ENCODE measurements at regions not wholly inside any gene's neighbourhood (a gene's known extent, or its start where the extent isn't known, plus 50 kb on each side); places are given as distances from the start of the nearest gene placed in this dataset.
"Not testable (repeated sequence)": the region's sequence is repeated elsewhere in the genome, so short reads cannot be mapped to it uniquely, and the experiment has no call there.

DNA sequence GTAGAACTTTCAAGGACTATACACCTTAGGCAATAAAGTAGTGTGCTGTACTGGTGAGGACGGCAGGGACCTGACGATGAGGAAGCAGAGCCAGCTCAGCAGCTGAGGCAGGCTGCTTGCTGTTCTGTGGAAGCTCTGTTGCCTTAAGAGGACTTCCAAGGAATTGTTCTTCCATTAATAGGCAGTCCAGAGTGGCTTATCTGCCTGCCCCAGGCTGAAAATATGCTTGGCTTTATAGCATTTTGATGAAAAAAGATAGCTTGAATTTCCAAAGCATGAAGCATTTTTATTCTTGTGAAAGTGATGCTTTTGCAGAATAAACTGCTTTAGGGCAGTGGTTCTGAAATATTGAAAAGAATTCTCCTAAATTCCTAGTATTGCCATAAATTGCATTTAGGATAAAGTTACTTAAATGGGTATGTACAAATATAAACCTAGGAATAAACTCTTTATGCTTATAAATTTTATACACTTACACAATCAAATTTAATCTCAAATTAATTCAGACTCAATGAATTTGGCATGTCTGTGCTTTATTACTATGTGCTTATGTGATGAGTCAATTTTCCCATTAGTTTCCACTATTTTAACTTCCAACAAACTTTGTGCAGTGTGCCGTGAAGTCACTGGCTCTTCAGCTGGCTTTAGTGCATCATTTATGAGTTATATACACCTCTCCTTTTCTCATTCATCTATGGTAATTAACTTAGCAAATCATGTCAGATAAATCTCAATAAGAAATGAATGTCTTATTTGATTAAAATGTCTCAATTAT, 231.0 kb upstream of the RASGRP1 start:
- H3K4me3 ChIP-seq (ENCODE audit: low read depth, low read length) = no peak overlapping the region
- no peaks in the 10 kb centered on the region for H3K36me3 ChIP-seq (ENCODE audit: control insufficient read depth, insufficient read depth, low read length)
- no peaks in the 10 kb centered on the region for H3K27me3 ChIP-seq (ENCODE audit: control insufficient read depth, insufficient read depth, low read length)
- TF ChIP-seq, protein P1, sequence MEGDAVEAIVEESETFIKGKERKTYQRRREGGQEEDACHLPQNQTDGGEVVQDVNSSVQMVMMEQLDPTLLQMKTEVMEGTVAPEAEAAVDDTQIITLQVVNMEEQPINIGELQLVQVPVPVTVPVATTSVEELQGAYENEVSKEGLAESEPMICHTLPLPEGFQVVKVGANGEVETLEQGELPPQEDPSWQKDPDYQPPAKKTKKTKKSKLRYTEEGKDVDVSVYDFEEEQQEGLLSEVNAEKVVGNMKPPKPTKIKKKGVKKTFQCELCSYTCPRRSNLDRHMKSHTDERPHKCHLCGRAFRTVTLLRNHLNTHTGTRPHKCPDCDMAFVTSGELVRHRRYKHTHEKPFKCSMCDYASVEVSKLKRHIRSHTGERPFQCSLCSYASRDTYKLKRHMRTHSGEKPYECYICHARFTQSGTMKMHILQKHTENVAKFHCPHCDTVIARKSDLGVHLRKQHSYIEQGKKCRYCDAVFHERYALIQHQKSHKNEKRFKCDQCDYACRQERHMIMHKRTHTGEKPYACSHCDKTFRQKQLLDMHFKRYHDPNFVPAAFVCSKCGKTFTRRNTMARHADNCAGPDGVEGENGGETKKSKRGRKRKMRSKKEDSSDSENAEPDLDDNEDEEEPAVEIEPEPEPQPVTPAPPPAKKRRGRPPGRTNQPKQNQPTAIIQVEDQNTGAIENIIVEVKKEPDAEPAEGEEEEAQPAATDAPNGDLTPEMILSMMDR (IDR thresholded peaks at IDR 0.05; ENCODE audit: insufficient read depth, low read length, poor library complexity, severe bottlenecking) = no peak
- no peak for DNase-seq (ENCODE audit: low read depth)

DNA sequence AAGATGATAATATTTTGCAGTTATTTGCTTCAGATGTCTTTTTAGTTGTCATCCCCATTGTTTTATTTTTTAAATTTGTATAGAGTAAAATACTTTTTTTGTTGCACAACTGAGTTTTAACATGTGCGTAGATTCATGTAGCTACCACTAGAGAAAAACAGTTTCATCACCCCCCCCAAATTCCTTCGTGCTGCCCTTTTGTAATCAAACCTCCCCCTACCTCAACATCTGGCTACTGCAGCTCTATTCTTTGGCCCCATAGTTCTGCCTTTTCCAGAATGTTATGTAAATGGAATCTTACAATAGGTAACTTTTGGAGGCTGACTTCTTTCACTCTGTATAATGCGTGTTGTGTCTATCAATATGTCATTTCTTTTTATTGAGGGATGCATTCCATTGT, 232.0 kb upstream of the RASGRP1 start:
- no peaks in the 10 kb centered on the region for H3K36me3 ChIP-seq (ENCODE audit: control insufficient read depth, insufficient read depth, low read length)
- H3K27me3 ChIP-seq (ENCODE audit: control insufficient read depth, insufficient read depth, low read length) = no peaks in the 10 kb centered on the region
- TF ChIP-seq, protein P1 (IDR thresholded peaks at IDR 0.05; ENCODE audit: insufficient read depth, low read length, poor library complexity, severe bottlenecking) = no peak
- no peak for DNase-seq (ENCODE audit: low read depth)
- H3K4me3 ChIP-seq (ENCODE audit: low read depth, low read length) = no peak overlapping the region

DNA sequence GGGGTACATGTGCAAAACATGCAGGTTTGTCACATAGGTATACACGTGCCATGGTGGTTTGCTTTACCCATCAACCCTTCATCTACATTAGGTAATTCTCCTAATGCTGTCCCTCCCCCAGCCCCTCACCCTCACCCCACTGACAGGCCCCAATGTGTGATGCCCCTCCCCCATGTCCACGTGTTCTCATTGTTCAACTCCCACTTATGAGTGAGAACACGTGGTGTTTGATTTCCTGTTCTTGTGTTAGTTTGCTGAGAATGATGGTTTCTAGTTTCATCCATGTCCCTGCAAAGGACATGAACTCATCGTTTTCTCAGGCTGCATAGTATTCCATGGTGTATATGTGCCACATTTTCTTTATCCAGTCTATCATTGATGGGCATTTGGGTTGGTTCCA, 232.9 kb upstream of the RASGRP1 start:
- DNase-seq (ENCODE audit: low read depth); H3K36me3 ChIP-seq (ENCODE audit: control insufficient read depth, insufficient read depth, low read length); H3K4me3 ChIP-seq (ENCODE audit: low read depth, low read length); H3K27me3 ChIP-seq (ENCODE audit: control insufficient read depth, insufficient read depth, low read length): not testable (repeated sequence)

DNA sequence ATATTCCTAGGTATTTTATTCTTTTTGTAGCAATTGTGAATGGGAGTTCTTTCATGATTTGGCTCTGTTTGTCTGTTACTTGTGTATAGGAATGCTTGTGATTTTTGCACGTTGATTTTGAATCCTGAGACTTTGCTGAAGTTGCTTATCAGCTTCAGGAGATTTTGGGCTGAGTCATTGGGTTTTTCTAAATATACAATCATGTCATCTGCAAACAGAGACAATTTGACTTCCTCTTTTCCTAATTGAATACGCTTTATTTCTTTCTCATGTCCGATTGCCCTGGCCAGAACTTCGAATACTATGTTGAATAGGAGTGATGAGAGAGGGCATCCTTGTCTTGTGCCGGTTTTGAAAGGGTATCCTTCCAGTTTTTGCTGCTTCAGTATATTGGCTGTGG, 234.6 kb upstream of the RASGRP1 start:
- H3K36me3 ChIP-seq (ENCODE audit: control insufficient read depth, insufficient read depth, low read length); H3K4me3 ChIP-seq (ENCODE audit: low read depth, low read length); DNase-seq (ENCODE audit: low read depth); H3K27me3 ChIP-seq (ENCODE audit: control insufficient read depth, insufficient read depth, low read length): not testable (repeated sequence)

DNA sequence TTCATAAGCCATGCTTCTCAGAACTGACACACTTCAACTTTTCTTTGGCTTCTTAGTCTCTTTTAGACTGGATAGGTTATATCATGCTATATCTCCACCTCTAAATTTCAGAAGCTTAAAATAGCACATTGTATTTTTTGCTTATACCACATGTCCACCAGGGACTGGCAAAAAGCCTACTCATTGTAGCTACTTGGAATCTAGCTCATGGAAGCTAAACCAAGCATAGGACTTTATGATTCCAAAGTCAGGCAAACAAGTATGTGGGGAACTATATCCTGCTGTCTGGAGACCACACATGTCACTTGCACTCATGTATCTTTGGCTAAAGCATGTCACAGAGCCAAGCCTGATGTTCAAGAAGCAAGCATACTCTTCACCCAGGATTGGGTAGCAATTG, 245.0 kb upstream of the RASGRP1 start:
- H3K27me3 ChIP-seq (ENCODE audit: control insufficient read depth, insufficient read depth, low read length) = no peaks in the 10 kb centered on the region
- DNase-seq (ENCODE audit: low read depth) = no peak
- TF ChIP-seq, protein P1 (IDR thresholded peaks at IDR 0.05; ENCODE audit: insufficient read depth, low read length, poor library complexity, severe bottlenecking) = no peak
- H3K36me3 ChIP-seq (ENCODE audit: control insufficient read depth, insufficient read depth, low read length) = no peaks in the 10 kb centered on the region
- H3K4me3 ChIP-seq (ENCODE audit: low read depth, low read length) = no peak overlapping the region

DNA sequence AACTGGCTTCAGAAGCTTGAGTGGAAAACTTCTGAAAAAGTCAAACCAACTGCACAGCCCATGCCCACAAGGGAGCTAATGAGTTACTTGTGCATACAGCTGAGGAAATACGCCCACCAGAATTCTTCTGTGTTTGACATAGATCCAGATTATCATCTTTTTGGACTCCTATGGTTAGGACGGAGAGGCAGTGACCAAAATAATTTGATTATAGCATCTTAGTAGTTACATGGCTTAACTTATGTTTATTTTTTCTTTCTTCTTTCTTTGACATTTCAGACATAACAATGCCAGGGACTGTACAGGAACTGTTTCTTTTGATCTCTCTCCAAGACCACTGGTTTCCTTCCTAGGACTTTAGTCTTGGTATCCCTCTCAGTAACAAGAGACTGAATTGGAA, 246.1 kb upstream of the RASGRP1 start:
- TF ChIP-seq, protein P1 (IDR thresholded peaks at IDR 0.05; ENCODE audit: insufficient read depth, low read length, poor library complexity, severe bottlenecking) = no peak
- no peak overlapping the region for H3K4me3 ChIP-seq (ENCODE audit: low read depth, low read length)
- H3K36me3 ChIP-seq (ENCODE audit: control insufficient read depth, insufficient read depth, low read length) = no peaks in the 10 kb centered on the region
- DNase-seq (ENCODE audit: low read depth) = no peak
- H3K27me3 ChIP-seq (ENCODE audit: control insufficient read depth, insufficient read depth, low read length) = no peaks in the 10 kb centered on the region

DNA sequence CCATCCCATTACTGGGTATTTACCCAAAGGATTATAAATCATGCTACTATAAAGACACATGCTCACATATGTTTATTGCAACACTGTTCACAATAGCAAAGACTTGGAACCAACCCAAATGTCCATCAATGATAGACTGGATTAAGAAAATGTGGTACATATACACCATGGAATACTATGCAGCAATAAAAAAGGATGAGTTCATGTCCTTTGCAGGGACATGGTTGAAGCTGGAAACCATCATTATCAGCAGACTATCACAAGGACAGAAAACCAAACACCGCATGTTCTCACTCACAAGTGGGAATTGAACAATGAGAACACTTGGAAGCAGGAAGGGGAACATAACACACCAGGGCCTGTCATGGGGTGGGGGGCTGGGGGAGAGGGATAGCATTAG, 249.6 kb upstream of the RASGRP1 start:
- H3K27me3 ChIP-seq (ENCODE audit: control insufficient read depth, insufficient read depth, low read length); H3K4me3 ChIP-seq (ENCODE audit: low read depth, low read length); H3K36me3 ChIP-seq (ENCODE audit: control insufficient read depth, insufficient read depth, low read length); DNase-seq (ENCODE audit: low read depth): not testable (repeated sequence)

All from kidney epithelial cell (primary cell).